Neural cell (in vitro differentiated cells): ENCODE measurements at regions not wholly inside any gene's neighbourhood (a gene's known extent, or its start where the extent isn't known, plus 50 kb on each side); places are given as distances from the start of the nearest gene placed in this dataset.

Experiments
- CTCF ChIP-seq: fragments of 450-650 bp; IDR thresholded peaks from 2 replicates; pipeline ENCODE4 v1.5.1; 2014; ENCODE audit warnings: antibody characterized with exemption, mild to moderate bottlenecking, moderate library complexity; ENCODE audit not compliant: poor library complexity, severe bottlenecking
- RAD21 ChIP-seq: fragments of 450-650 bp; conservative IDR thresholded peaks from 2 replicates; pipeline ENCODE4 v1.6.1; 2014; ENCODE audit warnings: antibody characterized with exemption, mild to moderate bottlenecking, moderate library complexity

- no peak for TF ChIP-seq CTCF
- TF ChIP-seq RAD21, result no peak
Measured at GRCh38 chr2:241985986-241986329, 116.4 kb downstream of the RTP5 start.
